ENCODE measurements at regions not wholly inside any gene's neighbourhood (a gene's known extent, or its start where the extent isn't known, plus 50 kb on each side); places are given as distances from the start of the nearest gene placed in this dataset.
A peak's percentile ranks its signal among the peaks of the same experiment; 100 is the strongest.
"Not testable (repeated sequence)": the region's sequence is repeated elsewhere in the genome, so short reads cannot be mapped to it uniquely, and the experiment has no call there.

DNA sequence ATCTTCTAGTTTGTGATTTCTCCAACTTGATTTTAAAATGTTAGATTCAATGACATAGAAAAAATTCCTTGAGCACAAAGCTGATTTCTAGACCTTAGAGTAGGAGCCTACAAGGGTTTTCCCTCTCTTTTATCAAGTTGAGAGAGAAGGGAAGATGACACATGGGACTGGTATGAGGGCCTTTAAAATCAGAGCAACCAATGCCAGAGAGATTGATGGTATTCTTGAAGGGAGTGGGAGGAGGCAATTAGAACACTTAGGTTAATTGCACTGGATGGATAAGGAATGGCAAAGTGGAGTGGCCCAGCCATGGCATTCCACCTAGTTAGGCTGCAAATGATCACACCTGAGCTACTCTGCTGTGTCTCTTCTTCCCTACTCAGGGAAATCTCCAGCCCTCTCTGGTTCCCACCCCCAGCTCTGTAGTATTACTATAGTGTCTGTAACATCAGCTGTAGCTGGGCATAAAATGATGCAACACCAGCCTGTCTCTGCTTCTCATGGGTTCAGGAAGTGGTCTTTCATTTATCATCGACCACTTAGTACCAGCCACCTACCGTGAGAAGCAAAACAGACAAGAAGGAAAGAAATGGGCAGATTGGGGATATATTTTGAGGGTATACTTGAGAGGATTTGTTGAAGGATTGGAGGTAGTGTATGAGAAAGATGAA, 333.6 kb downstream of the DLEU7 start:
- peaks cover 0 to 7% (median 0%) of the 10 kb centered on the region in 8 donors for H3K9me3 ChIP-seq
- no peaks in the 10 kb centered on the region for H3K36me3 ChIP-seq
- intact Hi-C loops (cut with DNase I; ENCODE audit: low total_unique reads) = no loop called here
- DNase-seq = no peak
- H3K4me1 ChIP-seq = peaks cover 11 to 27% (median 24%) of the 10 kb centered on the region in 6 donors
- no peaks in the 10 kb centered on the region for H3K27me3 ChIP-seq (replicated peaks in 1 of 7)
- H3K27ac ChIP-seq = no peak overlapping the region
- TF ChIP-seq POLR2AphosphoS5 (IDR thresholded peaks at IDR 0.05) = no peak
- no peak for TF ChIP-seq POLR2A (IDR thresholded peaks at IDR 0.05)
- no peak for TF ChIP-seq CTCF (IDR thresholded peaks at IDR 0.05 in 8 of 11, conservative IDR thresholded peaks at IDR 0.05 in 3 of 11)
- 36 to 69% (median 46%) methylated on average over 2 of the region's 2 CpGs for WGBS, 5 donors
- no peak overlapping the region for H3K4me3 ChIP-seq

GRCh38 chr13:50510885-50511545, 332.5 kb downstream of the DLEU7 start:
- DNase-seq; H3K9me3 ChIP-seq; intact Hi-C loops (cut with DNase I; ENCODE audit: low total_unique reads); H3K4me3 ChIP-seq; H3K36me3 ChIP-seq; H3K27me3 ChIP-seq (replicated peaks in 1 of 7): not testable (repeated sequence)
- H3K4me1 ChIP-seq = peaks cover 11 to 27% (median 24%) of the 10 kb centered on the region in 6 donors
- peak overlapping the region in 1 of 8 donors; percentile 84 for H3K27ac ChIP-seq
- WGBS, 5 donors = 0 to 62% (median 4%) methylated on average over 1 of the region's 1 CpG

GRCh38 chr13:50511877-50512341, 331.6 kb downstream of the DLEU7 start:
- intact Hi-C loops (cut with DNase I; ENCODE audit: low total_unique reads) = no loop called here
- Histone ChIP-seq H3K27me3 (replicated peaks in 1 of 7) (no peaks in the 10 kb centered on the region), H3K4me3 (peak overlapping the region in 7 of 8 donors; percentile 15 to 57 (median 26)), H3K4me1 (peaks cover 11 to 27% (median 24%) of the 10 kb centered on the region in 6 donors), H3K9me3 (peaks cover 0 to 7% (median 0%) of the 10 kb centered on the region in 8 donors), H3K36me3 (no peaks in the 10 kb centered on the region), H3K27ac (peak overlapping the region; percentile 14 to 87 (median 82))
- WGBS, 5 donors = 23 to 42% (median 31%) methylated on average over 4 of the region's 4 CpGs
- TF ChIP-seq POLR2A (IDR thresholded peaks at IDR 0.05) (no peak), CTCF (IDR thresholded peaks at IDR 0.05 in 8 of 11, conservative IDR thresholded peaks at IDR 0.05 in 3 of 11) (no peak), POLR2AphosphoS5 (IDR thresholded peaks at IDR 0.05) (no peak)
- DNase-seq = no peak

DNA sequence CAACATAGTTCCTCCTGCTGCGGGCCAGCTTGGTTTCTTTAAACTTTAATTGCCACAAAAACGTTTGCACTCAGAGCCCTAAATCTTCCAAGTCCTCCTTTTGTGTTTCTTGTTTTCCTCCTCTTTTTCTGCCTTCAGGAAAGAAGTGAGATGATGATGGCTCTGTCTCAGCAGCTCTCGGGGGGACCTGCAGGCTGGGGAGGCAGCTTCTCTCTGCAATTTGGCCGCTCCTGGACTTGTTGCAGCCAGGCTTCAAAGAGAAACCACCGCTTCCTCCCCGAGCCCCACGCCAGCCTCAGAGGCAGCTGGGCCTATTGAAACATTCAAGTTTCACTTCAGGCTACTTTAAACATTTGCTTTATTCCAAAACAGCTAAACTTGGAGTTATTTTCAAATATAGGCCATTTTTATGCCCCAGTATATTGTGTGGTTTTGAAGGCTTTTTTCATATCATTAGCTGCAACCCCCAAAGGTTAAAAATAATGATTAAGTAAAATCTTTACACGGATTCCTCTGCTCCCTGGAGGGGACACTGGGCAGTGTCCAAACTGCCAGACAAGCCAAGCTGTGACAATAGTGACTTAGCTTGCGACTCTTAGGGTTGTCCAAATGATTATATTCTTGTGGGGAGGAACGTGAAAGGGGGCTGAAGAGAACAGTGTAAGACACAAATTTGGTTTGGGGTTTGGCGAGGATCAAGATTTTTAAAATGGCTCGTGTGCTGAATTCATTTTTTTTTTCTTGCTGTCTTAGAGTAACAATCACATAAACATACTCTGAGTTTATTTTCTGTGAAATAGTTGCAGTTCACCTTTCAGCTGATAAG, 330.8 kb downstream of the DLEU7 start:
- intact Hi-C loops (cut with DNase I; ENCODE audit: low total_unique reads) = no loop called here
- peaks cover 0 to 7% (median 0%) of the 10 kb centered on the region in 8 donors for H3K9me3 ChIP-seq
- peaks cover 11 to 27% (median 24%) of the 10 kb centered on the region in 6 donors for H3K4me1 ChIP-seq
- peak; percentile 91 for DNase-seq
- peak overlapping the region in 7 of 8 donors; percentile 15 to 57 (median 26) for H3K4me3 ChIP-seq
- H3K27me3 ChIP-seq (replicated peaks in 1 of 7) = no peaks in the 10 kb centered on the region
- no peaks in the 10 kb centered on the region for H3K36me3 ChIP-seq
- TF ChIP-seq CTCF (IDR thresholded peaks at IDR 0.05 in 8 of 11, conservative IDR thresholded peaks at IDR 0.05 in 3 of 11) (peak in 1 of 11 experiments; percentile 18), POLR2AphosphoS5 (IDR thresholded peaks at IDR 0.05) (peak; percentile 30 to 72 (median 42)), POLR2A (IDR thresholded peaks at IDR 0.05) (no peak)
- H3K27ac ChIP-seq = peak overlapping the region; percentile 14 to 87 (median 82)
- 10 to 13% (median 12%) methylated on average over 12 of the region's 12 CpGs for WGBS, 5 donors
